K562 (cell line): ENCODE measurements at regions not wholly inside any gene's neighbourhood (a gene's known extent, or its start where the extent isn't known, plus 50 kb on each side); places are given as distances from the start of the nearest gene placed in this dataset.

ENCODE experiments used
- ARID2 ChIP-seq: fragments of 450-650 bp; IDR thresholded peaks from 2 replicates; pipeline ENCODE4 v1.6.1; 2017; ENCODE audit warnings: antibody characterized with exemption, mild to moderate bottlenecking
- PCBP1 ChIP-seq: fragments of 200-400 bp; formaldehyde crosslinking; IDR thresholded peaks from 2 replicates; pipeline ENCODE4 v1.6.1; 2018; ENCODE audit warnings: mild to moderate bottlenecking, low read depth, low read length; ENCODE audit not compliant: poor library complexity, severe bottlenecking
- SMAD4 ChIP-seq: fragments of 250-450 bp; sonication (Bioruptor Pico); conservative IDR thresholded peaks from 2 replicates; pipeline ENCODE4 v1.8.0; 2021; ENCODE audit warnings: inconsistent platforms, mild to moderate bottlenecking, moderate library complexity
- ZNF165 ChIP-seq: fragments of 250-450 bp; sonication (Bioruptor Pico); IDR thresholded peaks from 2 replicates; pipeline ENCODE4 v1.4.0; 2020; ENCODE audit warnings: borderline replicate concordance
- TF ChIP-seq, protein P1 (sequence below), 2 experiments: fragments of 450-650 bp; formaldehyde crosslinking in 1 of 2; IDR thresholded peaks; 2 replicates each; pipeline versions ENCODE4 v1.4.0 to v1.6.1; 2014 to 2020; ENCODE audit warnings: mild to moderate bottlenecking in 2 of 2, borderline replicate concordance in 1 of 2, low read depth in 1 of 2
- TF ChIP-seq, protein P2 (sequence below): fragments of 450-650 bp; formaldehyde crosslinking; IDR thresholded peaks from 2 replicates; pipeline ENCODE4 v1.4.0; 2020; ENCODE audit warnings: mild to moderate bottlenecking, moderate library complexity

DNA sequence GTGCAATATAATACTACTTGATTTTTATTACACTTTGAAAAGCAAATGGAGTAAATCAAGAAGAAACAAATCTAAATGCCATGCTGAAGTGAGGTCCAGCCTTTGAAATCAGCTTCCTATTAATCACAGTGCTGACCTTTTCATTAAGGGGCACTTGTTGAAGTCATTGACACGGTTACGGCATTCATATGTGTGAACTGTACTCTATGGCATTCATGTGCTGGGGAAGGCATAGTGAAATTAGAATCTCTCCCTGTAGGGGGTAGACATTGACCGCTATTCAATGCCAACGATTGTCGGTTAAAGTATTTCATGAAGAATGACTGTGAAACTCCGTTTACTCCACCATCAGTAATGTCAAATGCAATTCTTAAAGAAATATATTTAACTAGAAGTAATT lies 296.1 kb upstream of the SEMA3A start (continued):
- TF ChIP-seq, protein P1, sequence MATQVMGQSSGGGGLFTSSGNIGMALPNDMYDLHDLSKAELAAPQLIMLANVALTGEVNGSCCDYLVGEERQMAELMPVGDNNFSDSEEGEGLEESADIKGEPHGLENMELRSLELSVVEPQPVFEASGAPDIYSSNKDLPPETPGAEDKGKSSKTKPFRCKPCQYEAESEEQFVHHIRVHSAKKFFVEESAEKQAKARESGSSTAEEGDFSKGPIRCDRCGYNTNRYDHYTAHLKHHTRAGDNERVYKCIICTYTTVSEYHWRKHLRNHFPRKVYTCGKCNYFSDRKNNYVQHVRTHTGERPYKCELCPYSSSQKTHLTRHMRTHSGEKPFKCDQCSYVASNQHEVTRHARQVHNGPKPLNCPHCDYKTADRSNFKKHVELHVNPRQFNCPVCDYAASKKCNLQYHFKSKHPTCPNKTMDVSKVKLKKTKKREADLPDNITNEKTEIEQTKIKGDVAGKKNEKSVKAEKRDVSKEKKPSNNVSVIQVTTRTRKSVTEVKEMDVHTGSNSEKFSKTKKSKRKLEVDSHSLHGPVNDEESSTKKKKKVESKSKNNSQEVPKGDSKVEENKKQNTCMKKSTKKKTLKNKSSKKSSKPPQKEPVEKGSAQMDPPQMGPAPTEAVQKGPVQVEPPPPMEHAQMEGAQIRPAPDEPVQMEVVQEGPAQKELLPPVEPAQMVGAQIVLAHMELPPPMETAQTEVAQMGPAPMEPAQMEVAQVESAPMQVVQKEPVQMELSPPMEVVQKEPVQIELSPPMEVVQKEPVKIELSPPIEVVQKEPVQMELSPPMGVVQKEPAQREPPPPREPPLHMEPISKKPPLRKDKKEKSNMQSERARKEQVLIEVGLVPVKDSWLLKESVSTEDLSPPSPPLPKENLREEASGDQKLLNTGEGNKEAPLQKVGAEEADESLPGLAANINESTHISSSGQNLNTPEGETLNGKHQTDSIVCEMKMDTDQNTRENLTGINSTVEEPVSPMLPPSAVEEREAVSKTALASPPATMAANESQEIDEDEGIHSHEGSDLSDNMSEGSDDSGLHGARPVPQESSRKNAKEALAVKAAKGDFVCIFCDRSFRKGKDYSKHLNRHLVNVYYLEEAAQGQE (IDR thresholded peaks at IDR 0.05; ENCODE audit: borderline replicate concordance): peak; percentile 17; the same call in 1 of the 2 replicates
- TF ChIP-seq, protein P1 (CRISPR knock-in tag; IDR thresholded peaks at IDR 0.05; ENCODE audit: low read depth): no peak
- TF ChIP-seq ARID2 (no peak), SMAD4 (CRISPR knock-in tag) (no peak), ZNF165 (CRISPR knock-in tag) (no peak), PCBP1 (no peak)
- TF ChIP-seq, protein P2, sequence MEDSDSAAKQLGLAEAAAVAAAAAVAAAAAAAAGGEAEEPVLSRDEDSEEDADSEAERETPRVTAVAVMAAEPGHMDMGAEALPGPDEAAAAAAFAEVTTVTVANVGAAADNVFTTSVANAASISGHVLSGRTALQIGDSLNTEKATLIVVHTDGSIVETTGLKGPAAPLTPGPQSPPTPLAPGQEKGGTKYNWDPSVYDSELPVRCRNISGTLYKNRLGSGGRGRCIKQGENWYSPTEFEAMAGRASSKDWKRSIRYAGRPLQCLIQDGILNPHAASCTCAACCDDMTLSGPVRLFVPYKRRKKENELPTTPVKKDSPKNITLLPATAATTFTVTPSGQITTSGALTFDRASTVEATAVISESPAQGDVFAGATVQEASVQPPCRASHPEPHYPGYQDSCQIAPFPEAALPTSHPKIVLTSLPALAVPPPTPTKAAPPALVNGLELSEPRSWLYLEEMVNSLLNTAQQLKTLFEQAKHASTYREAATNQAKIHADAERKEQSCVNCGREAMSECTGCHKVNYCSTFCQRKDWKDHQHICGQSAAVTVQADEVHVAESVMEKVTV (CRISPR knock-in tag): 0 out of 2 replicates have a peak, but pooled peaks have one; percentile 48
